H1 (cell line): ENCODE measurements at regions not wholly inside any gene's neighbourhood (a gene's known extent, or its start where the extent isn't known, plus 50 kb on each side); places are given as distances from the start of the nearest gene placed in this dataset.

Experiments
- CTCF ChIA-PET: fragments of 300-600 bp; sonication (Branson Sonifier 250); formaldehyde crosslinking; loops from one replicate; lab custom pipeline; 2021; ENCODE audit not compliant: partially characterized antibody; lab: Charles Lee
- POLR2A ChIA-PET: fragments of 300-600 bp; sonication (Branson Sonifier 250); formaldehyde crosslinking; loops from one replicate; lab custom pipeline; 2021; ENCODE audit warnings: inconsistent platforms; ENCODE audit not compliant: partially characterized antibody; lab: Charles Lee
- DNase-seq, 2 experiments: peaks; one replicate each; pipeline versions ENCODE4 v3.0.0 to v3.0.0-alpha.2; 2010 to 2022; ENCODE audit warnings: low spot score in 2 of 2, low read depth in 1 of 2, mixed read lengths in 1 of 2
- FAIRE-seq: peaks from 2 replicates; lab custom pipeline; 2011; peaks lifted over from hg19 to GRCh38; lab: Jason Lieb, UNC
- H2AFZ ChIP-seq: 2 replicates; pipeline ENCODE4 v1.8.1; 2012; ENCODE audit warnings: low read length, inconsistent platforms
- H2AK5ac ChIP-seq: 2 replicates; pipeline ENCODE4 v1.6.1; 2013; ENCODE audit warnings: low read depth, low read length
- H2BK120ac ChIP-seq: replicated peaks from 2 replicates; pipeline ENCODE3; 2013; ENCODE audit warnings: low read depth, low read length, inconsistent platforms
- H2BK12ac ChIP-seq: 2 replicates; pipeline ENCODE4 v1.6.1; 2013; ENCODE audit warnings: low read depth, low read length
- H2BK15ac ChIP-seq: 2 replicates; pipeline ENCODE4 v1.6.1; 2013; ENCODE audit warnings: low read length
- H2BK20ac ChIP-seq: 2 replicates; pipeline ENCODE4 v1.6.1; 2013; ENCODE audit warnings: low read length
- H2BK5ac ChIP-seq: 2 replicates; pipeline ENCODE4 v1.6.1; 2013; ENCODE audit warnings: low read depth, low read length
- H3K14ac ChIP-seq: 2 replicates; pipeline ENCODE4 v1.6.1; 2013; ENCODE audit warnings: inconsistent platforms; ENCODE audit not compliant: insufficient read length
- H3K18ac ChIP-seq: 2 replicates; pipeline ENCODE4 v1.6.1; 2013; ENCODE audit warnings: low read length; ENCODE audit errors: extremely low read depth
- H3K23ac ChIP-seq: 2 replicates; pipeline ENCODE4 v1.6.1; 2013; ENCODE audit warnings: inconsistent platforms; ENCODE audit not compliant: insufficient read length
- H3K23me2 ChIP-seq: 2 replicates; pipeline ENCODE4 v1.6.1; 2013; ENCODE audit warnings: low read depth, low read length
- H3K27ac ChIP-seq: 2 replicates; pipeline ENCODE4 v1.6.1; 2011; ENCODE audit warnings: low read depth, low read length, inconsistent platforms
- H3K27me3 ChIP-seq, 4 experiments: replicated peaks in 1 of 4; 1 replicate in 1 of 4; 2 replicates in 3 of 4; pipeline versions ENCODE4 v1.6.1 to v1.8.1; 2011 to 2013; ENCODE audit warnings: low read length in 3 of 4, mild to moderate bottlenecking in 3 of 4, inconsistent platforms in 2 of 4, mixed read lengths in 2 of 4, moderate library complexity in 1 of 4; ENCODE audit not compliant: control insufficient read depth in 3 of 4, insufficient read depth in 3 of 4; ENCODE audit errors: extremely low read depth in 1 of 4
- H3K36me3 ChIP-seq, 4 experiments: 2 replicates each; pipeline versions ENCODE4 v1.6.1 to v1.8.1; 2011 to 2013; ENCODE audit warnings: mild to moderate bottlenecking in 4 of 4, low read length in 3 of 4, moderate library complexity in 2 of 4, control low read depth in 1 of 4, inconsistent platforms in 1 of 4; ENCODE audit not compliant: insufficient read depth in 4 of 4, control insufficient read depth in 2 of 4
- H3K4ac ChIP-seq: replicated peaks from 2 replicates; pipeline ENCODE3; 2013; ENCODE audit warnings: low read length, low read depth, mixed read lengths, inconsistent platforms; ENCODE audit not compliant: insufficient read length
- H3K4me1 ChIP-seq, 4 experiments: replicated peaks in 1 of 4; 1 replicate in 1 of 4; 2 replicates in 3 of 4; pipeline versions ENCODE4 v1.6.1 to v1.8.1; 2011 to 2013; ENCODE audit warnings: low read length in 3 of 4, inconsistent platforms in 2 of 4, mixed read lengths in 1 of 4; ENCODE audit not compliant: insufficient read depth in 4 of 4, control insufficient read depth in 3 of 4
- H3K4me2 ChIP-seq, 2 experiments: 2 replicates each; pipeline versions ENCODE4 v1.6.1 to v1.8.1; 2011 to 2013; ENCODE audit warnings: low read depth in 2 of 2, low read length in 2 of 2, control low read depth in 1 of 2, inconsistent platforms in 1 of 2, mild to moderate bottlenecking in 1 of 2; ENCODE audit not compliant: insufficient read depth in 1 of 2
- H3K4me3 ChIP-seq, 4 experiments: fragments of 200-600, 300-600 bp in 1 of 4; sonication (generic), shearing (Covaris generic), sonication (Bioruptor Twin) in 1 of 4; 2 replicates each; pipeline versions ENCODE4 v1.5.1 to v1.8.1; 2011 to 2016; ENCODE audit warnings: low read length in 4 of 4, low read depth in 3 of 4, control low read depth in 2 of 4, inconsistent platforms in 2 of 4, mild to moderate bottlenecking in 2 of 4, mixed read lengths in 1 of 4, moderate library complexity in 1 of 4; ENCODE audit not compliant: insufficient read depth in 2 of 4; ENCODE audit errors: extremely low read depth in 1 of 4
- H3K56ac ChIP-seq: replicated peaks from 2 replicates; pipeline ENCODE3; 2013; ENCODE audit warnings: low read depth, mild to moderate bottlenecking, mixed read lengths, low read length, inconsistent platforms; ENCODE audit not compliant: insufficient read length
- H3K79me1 ChIP-seq: 2 replicates; pipeline ENCODE4 v1.6.1; 2013; ENCODE audit warnings: low read depth, low read length, control low read depth
- H3K79me2 ChIP-seq, 2 experiments: 2 replicates each; pipeline versions ENCODE4 v1.6.1 to v1.8.1; 2012 to 2013; ENCODE audit warnings: low read length in 2 of 2, mild to moderate bottlenecking in 2 of 2, inconsistent platforms in 1 of 2; ENCODE audit not compliant: insufficient read depth in 2 of 2, control insufficient read depth in 1 of 2
- H3K9ac ChIP-seq, 4 experiments: replicated peaks in 1 of 4; 1 replicate in 1 of 4; 2 replicates in 3 of 4; pipeline versions ENCODE4 v1.6.1 to v1.8.1; 2011 to 2013; ENCODE audit warnings: low read depth in 3 of 4, low read length in 3 of 4, control low read depth in 2 of 4, mild to moderate bottlenecking in 2 of 4, moderate library complexity in 2 of 4, inconsistent platforms in 1 of 4; ENCODE audit errors: extremely low read depth in 1 of 4
- H3K9me3 ChIP-seq, 2 experiments: 2 replicates each; pipeline versions ENCODE4 v1.6.1 to v1.8.1; 2012 to 2013; ENCODE audit warnings: mild to moderate bottlenecking in 2 of 2, moderate library complexity in 2 of 2, control low read depth in 1 of 2, inconsistent platforms in 1 of 2, low read depth in 1 of 2, low read length in 1 of 2, mixed read lengths in 1 of 2; ENCODE audit not compliant: insufficient read depth in 2 of 2
- H4K20me1 ChIP-seq, 2 experiments: replicated peaks in 1 of 2; 2 replicates each; pipeline versions ENCODE3 to v1.8.1; 2011 to 2013; ENCODE audit warnings: inconsistent platforms in 2 of 2, low read length in 2 of 2, mild to moderate bottlenecking in 1 of 2; ENCODE audit not compliant: insufficient read depth in 2 of 2, control insufficient read depth in 1 of 2
- H4K5ac ChIP-seq: 2 replicates; pipeline ENCODE4 v1.6.1; 2013; ENCODE audit warnings: low read length, low read depth, mixed read lengths, inconsistent platforms; ENCODE audit not compliant: insufficient read length
- H4K8ac ChIP-seq: 2 replicates; pipeline ENCODE4 v1.8.0; 2013; ENCODE audit warnings: mild to moderate bottlenecking, moderate library complexity, low read length, inconsistent platforms; ENCODE audit not compliant: insufficient read depth; ENCODE audit errors: extremely low read depth
- H4K91ac ChIP-seq: replicated peaks from 2 replicates; pipeline ENCODE3; 2013; ENCODE audit warnings: low read length, mixed read lengths, inconsistent platforms; ENCODE audit not compliant: insufficient read length
- ASH2L ChIP-seq: fragments of 200-600, 300-600 bp; sonication (generic); IDR thresholded peaks from one replicate; pipeline ENCODE4 v1.7.1; 2017; ENCODE audit warnings: low read length
- BCL11A ChIP-seq, 2 experiments: IDR thresholded peaks; one replicate each; pipeline ENCODE4 v1.6.1; 2011; ENCODE audit warnings: low read depth in 2 of 2, low read length in 2 of 2, mild to moderate bottlenecking in 2 of 2
- EP300 ChIP-seq, 2 experiments: IDR thresholded peaks; 1 replicate in 1 of 2; 2 replicates in 1 of 2; pipeline ENCODE4 v1.6.1; 2011 to 2012; ENCODE audit warnings: low read depth in 2 of 2, low read length in 2 of 2, mild to moderate bottlenecking in 2 of 2, borderline replicate concordance in 1 of 2, inconsistent platforms in 1 of 2, moderate library complexity in 1 of 2
- WGBS, 2 experiments: shearing (Covaris generic) in 1 of 2; methylation state at CpG; one replicate each; pipeline versions ENCODE4 v1.1.6 to v1.1.7; 2013 to 2015; ENCODE audit warnings: low lambda C conversion rate in 2 of 2, mixed read lengths in 2 of 2, inconsistent platforms in 1 of 2, low coverage in 1 of 2, missing lambda C conversion rate in 1 of 2; ENCODE audit not compliant: insufficient replicate concordance in 2 of 2, insufficient coverage in 1 of 2, insufficient read length in 1 of 2; ENCODE audit errors: extremely low coverage in 1 of 2, missing lambda C conversion rate in 1 of 2; 5-methylcytosine and 5-hydroxymethylcytosine counted together

- H3K36me3 ChIP-seq: no peaks in the 10 kb centered on the region
- CTCF ChIA-PET: no interaction called here
- no peak overlapping the region for H3K18ac ChIP-seq
Observed at GRCh38 chr1:29532285-29532684, 296.0 kb downstream of the PTPRU start.

More at GRCh38 chr1:29532285-29532684, 296.0 kb downstream of the PTPRU start:
- H3K23me2 ChIP-seq: no peaks in the 10 kb centered on the region
- 92% methylated on average over 6 of the region's 6 CpGs; no CpG with 5 or more reads in 1 of the 2 experiments for WGBS, 2 experiments
- no peak overlapping the region for H2BK20ac ChIP-seq
- no peak overlapping the region for H3K14ac ChIP-seq
- no peak overlapping the region for H2BK5ac ChIP-seq
- TF ChIP-seq BCL11A (IDR thresholded peaks at IDR 0.05; ENCODE audit: low read depth in 2 of 2, low read length in 2 of 2) (no peak), ASH2L (no peak), EP300 (IDR thresholded peaks at IDR 0.05; ENCODE audit: borderline replicate concordance in 1 of 2, low read depth in 2 of 2, low read length in 2 of 2) (no peak)
- H3K4me1 ChIP-seq: no peaks in the 10 kb centered on the region
- no peak overlapping the region for H4K91ac ChIP-seq
- H3K23ac ChIP-seq: no peak overlapping the region
- H4K5ac ChIP-seq: no peak overlapping the region
- DNase-seq (no peak), FAIRE-seq (no peak)
- H2BK12ac ChIP-seq: no peak overlapping the region
- H3K27ac ChIP-seq: no peak overlapping the region
- peaks cover 0 to 10% of the 10 kb centered on the region in 2 experiments; a peak in 1 of 4 replicates for H3K9me3 ChIP-seq
- no peak overlapping the region for H3K56ac ChIP-seq
- no peak overlapping the region for H3K4me2 ChIP-seq
- H3K79me1 ChIP-seq: no peaks in the 10 kb centered on the region
- no peaks in the 10 kb centered on the region for H3K27me3 ChIP-seq
- no peak overlapping the region for H3K4ac ChIP-seq
- H3K9ac ChIP-seq: no peak overlapping the region
- H2BK120ac ChIP-seq: no peak overlapping the region
- no peak overlapping the region for H2AK5ac ChIP-seq
- no peak overlapping the region for H3K4me3 ChIP-seq
- H2BK15ac ChIP-seq: no peak overlapping the region
- no peak overlapping the region for H4K8ac ChIP-seq
- H3K79me2 ChIP-seq: no peaks in the 10 kb centered on the region
- POLR2A ChIA-PET: no interaction called here
- no peaks in the 10 kb centered on the region for H4K20me1 ChIP-seq
- no peak overlapping the region for H2AFZ ChIP-seq
